GM20000 (cell line): ENCODE measurements at regions not wholly inside any gene's neighbourhood (a gene's known extent, or its start where the extent isn't known, plus 50 kb on each side); places are given as distances from the start of the nearest gene placed in this dataset.

Experiments used
- DNase-seq: peaks from one replicate; pipeline ENCODE4 v3.0.0; 2012; ENCODE audit warnings: low spot score
- TF ChIP-seq, protein P1 (sequence below): IDR thresholded peaks from 2 replicates; pipeline ENCODE4 v1.5.1; 2012; ENCODE audit warnings: mild to moderate bottlenecking, control low read depth; ENCODE audit errors: extremely low read depth, missing control alignments

- DNase-seq = no peak
- TF ChIP-seq, protein P1, sequence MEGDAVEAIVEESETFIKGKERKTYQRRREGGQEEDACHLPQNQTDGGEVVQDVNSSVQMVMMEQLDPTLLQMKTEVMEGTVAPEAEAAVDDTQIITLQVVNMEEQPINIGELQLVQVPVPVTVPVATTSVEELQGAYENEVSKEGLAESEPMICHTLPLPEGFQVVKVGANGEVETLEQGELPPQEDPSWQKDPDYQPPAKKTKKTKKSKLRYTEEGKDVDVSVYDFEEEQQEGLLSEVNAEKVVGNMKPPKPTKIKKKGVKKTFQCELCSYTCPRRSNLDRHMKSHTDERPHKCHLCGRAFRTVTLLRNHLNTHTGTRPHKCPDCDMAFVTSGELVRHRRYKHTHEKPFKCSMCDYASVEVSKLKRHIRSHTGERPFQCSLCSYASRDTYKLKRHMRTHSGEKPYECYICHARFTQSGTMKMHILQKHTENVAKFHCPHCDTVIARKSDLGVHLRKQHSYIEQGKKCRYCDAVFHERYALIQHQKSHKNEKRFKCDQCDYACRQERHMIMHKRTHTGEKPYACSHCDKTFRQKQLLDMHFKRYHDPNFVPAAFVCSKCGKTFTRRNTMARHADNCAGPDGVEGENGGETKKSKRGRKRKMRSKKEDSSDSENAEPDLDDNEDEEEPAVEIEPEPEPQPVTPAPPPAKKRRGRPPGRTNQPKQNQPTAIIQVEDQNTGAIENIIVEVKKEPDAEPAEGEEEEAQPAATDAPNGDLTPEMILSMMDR = no peak
Measured at GRCh38 chr14:58783792-58784511, 146.2 kb downstream of the DACT1 start.

GRCh38 chr14:58784931-58785330 lies 147.2 kb downstream of the DACT1 start:
- TF ChIP-seq, protein P1 = no peak
- no peak for DNase-seq

- TF ChIP-seq, protein P1 = no peak
- DNase-seq = no peak
Measured at GRCh38 chr14:58785701-58786100, 147.9 kb downstream of the DACT1 start.

DNA sequence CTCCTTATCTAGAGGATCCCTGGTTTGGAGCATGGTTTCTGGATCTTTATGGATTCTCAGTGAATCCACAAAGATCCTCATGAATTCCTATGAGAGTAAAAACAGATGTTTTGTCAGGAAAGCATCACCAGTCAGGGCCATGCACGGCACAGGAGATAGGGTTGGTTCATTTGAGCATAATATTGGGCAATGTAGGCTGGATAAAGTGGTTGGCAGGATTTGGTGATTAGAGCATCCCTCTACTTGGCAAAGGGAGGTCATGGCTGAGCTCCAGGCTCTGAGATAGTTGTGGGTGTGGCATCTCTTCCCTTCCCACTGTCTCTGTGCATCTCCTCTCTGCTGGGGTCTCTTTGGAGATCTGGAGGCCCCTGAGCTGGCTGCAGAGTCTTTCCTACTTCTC lies 149.8 kb downstream of the DACT1 start:
- no peak for DNase-seq
- TF ChIP-seq, protein P1 = no peak

GRCh38 chr14:58788655-58789503 lies 151.1 kb downstream of the DACT1 start:
- DNase-seq = no peak
- TF ChIP-seq, protein P1 = no peak

DNA sequence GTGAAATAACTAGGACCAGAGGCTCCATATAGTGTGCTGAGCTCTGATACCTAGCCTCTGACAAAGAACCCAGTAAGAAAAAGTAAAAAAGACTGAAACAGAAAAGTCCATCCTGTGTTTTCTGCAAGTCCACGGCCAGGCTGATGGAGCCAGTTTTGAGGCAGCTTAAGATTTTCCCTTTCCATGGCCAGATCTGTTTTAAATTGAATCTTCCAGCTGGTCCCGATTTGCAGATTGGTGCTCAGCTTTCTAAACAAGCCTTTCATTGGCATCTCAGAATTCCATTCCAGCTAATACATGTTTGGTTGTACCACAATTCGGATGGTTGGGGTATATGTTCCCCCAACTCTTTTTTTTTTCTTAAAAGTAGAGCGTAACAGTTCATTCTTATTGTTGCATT lies 152.0 kb downstream of the DACT1 start:
- TF ChIP-seq, protein P1 = no peak
- no peak for DNase-seq

DNA sequence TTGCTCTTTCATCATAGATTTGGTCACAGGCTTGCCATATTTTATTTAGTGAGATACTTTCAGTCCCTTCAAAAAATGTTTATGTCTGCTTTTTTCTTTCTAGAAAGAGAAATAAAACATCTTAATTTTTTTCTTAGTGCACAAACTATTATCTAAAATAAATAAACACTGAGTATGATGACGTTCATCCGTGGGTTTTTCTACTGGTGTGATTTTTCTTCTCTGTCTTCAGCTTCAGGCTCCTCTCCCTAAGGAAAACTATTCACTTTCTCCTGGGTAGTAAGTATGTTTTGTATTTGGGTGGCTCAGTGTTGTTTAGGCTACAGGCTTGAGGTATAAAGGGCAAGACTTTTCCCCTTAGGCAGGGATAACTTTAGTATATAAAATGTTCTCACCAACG lies 154.7 kb downstream of the DACT1 start:
- no peak for DNase-seq
- TF ChIP-seq, protein P1 = no peak
